Ishikawa (cell line): ENCODE measurements at regions not wholly inside any gene's neighbourhood (a gene's known extent, or its start where the extent isn't known, plus 50 kb on each side); places are given as distances from the start of the nearest gene placed in this dataset.

Experiments
- CEBPB ChIP-seq: IDR thresholded peaks from 2 replicates; pipeline ENCODE4 v1.6.1; 2012
- CREB1 ChIP-seq: IDR thresholded peaks from 2 replicates; pipeline ENCODE4 v1.6.1; 2012; ENCODE audit warnings: low read depth
- EGR1 ChIP-seq: IDR thresholded peaks from 2 replicates; pipeline ENCODE4 v1.6.1; 2012
- EP300 ChIP-seq: IDR thresholded peaks from 2 replicates; pipeline ENCODE4 v1.6.1; 2012; ENCODE audit warnings: borderline replicate concordance
- FOXM1 ChIP-seq: IDR thresholded peaks from 2 replicates; pipeline ENCODE4 v1.6.1; 2012; ENCODE audit warnings: low read depth, borderline replicate concordance
- NFIC ChIP-seq: IDR thresholded peaks from 2 replicates; pipeline ENCODE4 v1.6.1; 2012
- RAD21 ChIP-seq: IDR thresholded peaks from 2 replicates; pipeline ENCODE4 v1.6.1; 2012; ENCODE audit warnings: low read depth
- TAF1 ChIP-seq: IDR thresholded peaks from 2 replicates; pipeline ENCODE4 v1.6.1; 2012; ENCODE audit warnings: low read depth, mild to moderate bottlenecking
- TCF12 ChIP-seq: IDR thresholded peaks from 2 replicates; pipeline ENCODE4 v1.6.1; 2012; ENCODE audit warnings: low read depth
- TEAD4 ChIP-seq: IDR thresholded peaks from 2 replicates; pipeline ENCODE4 v1.6.1; 2012
- YY1 ChIP-seq: IDR thresholded peaks from 2 replicates; pipeline ENCODE4 v1.6.1; 2012; ENCODE audit warnings: low read depth
- ZBTB7A ChIP-seq: IDR thresholded peaks from 2 replicates; pipeline ENCODE4 v1.6.1; 2012; ENCODE audit warnings: low read depth
- TF ChIP-seq, protein P1 (sequence below): IDR thresholded peaks from 2 replicates; pipeline ENCODE4 v1.6.1; 2012
- TF ChIP-seq, protein P2 (sequence below): IDR thresholded peaks from 2 replicates; pipeline ENCODE4 v1.6.1; 2012
- TF ChIP-seq, protein P3 (sequence below): IDR thresholded peaks from 2 replicates; pipeline ENCODE4 v1.6.1; 2012; ENCODE audit warnings: low read depth, mild to moderate bottlenecking

DNA sequence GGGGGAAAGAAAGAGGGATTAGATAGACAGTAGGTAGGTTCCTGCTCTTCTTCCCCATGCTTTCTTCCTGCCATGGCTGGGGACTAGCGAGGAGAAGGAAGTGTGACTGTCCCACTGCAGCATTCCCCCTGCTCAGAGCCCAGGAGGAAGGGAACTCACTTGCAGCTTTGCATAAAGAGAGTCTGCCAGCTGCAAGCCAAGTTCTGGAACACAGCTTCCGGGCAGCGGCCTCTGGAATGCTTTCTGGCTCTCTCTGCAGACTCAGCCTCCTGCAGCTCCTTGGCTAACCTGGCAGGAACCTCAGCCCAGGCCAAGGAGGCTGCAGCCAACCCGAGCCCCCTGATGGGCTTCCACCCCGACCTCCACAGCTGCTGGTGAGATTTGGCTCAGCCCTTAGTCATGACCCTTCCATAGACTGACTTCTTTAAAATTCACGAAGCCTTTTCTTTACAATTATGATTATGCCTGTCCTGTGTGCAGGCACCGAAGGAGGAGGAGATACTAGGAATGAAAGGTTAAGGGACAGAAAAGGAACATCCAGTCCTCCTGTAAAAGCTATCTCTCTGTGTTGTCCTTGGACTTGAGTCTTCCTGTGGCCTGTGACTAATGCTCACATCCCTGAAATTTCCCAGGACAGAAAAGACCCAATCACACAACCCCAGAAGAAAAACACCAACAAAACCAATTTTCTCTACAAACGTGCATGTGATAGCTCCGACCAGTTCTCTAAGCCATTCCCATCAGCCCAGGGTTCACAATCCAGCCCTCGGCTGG is 108.2 kb upstream of the OLIG2 start:
- no peak for TF ChIP-seq RAD21
- no peak for TF ChIP-seq TEAD4
- TF ChIP-seq, protein P1, sequence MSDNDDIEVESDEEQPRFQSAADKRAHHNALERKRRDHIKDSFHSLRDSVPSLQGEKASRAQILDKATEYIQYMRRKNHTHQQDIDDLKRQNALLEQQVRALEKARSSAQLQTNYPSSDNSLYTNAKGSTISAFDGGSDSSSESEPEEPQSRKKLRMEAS: no peak
- no peak for TF ChIP-seq EGR1
- TF ChIP-seq YY1: no peak

DNA sequence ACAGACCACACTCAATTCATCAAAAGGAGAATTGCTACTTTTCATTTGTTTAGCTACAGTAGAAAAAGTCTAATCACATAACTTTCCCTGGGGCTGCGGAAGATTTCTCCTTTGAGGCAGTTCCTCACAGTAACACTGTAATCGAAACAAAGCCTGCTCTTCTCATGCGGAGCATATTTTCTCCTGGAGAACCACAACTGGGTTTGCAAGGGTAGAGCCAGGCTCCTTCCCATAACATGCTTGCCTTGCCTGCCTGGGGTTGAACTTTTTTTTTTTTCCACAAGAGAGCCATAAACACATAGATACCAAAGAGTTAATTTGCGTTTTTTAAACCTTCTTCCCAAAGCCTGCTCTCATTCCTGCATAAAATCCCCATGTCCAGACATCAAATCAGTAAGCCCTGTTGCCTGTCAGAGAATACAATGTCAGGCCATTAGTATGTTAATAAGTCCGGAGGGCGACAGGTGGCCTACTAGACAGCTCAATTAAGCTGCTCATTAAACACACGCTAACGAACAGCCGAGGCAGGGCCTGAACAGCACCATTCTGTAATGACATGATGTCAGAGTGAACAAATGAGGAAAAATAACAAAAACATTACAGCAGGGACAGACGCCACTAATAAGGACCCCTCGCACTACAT is 107.1 kb upstream of the OLIG2 start:
- TF ChIP-seq, protein P1: no peak
- TF ChIP-seq TEAD4: no peak
- no peak for TF ChIP-seq RAD21
- TF ChIP-seq EGR1: no peak
- TF ChIP-seq ZBTB7A: no peak
- TF ChIP-seq TCF12: no peak
- TF ChIP-seq, protein P2, sequence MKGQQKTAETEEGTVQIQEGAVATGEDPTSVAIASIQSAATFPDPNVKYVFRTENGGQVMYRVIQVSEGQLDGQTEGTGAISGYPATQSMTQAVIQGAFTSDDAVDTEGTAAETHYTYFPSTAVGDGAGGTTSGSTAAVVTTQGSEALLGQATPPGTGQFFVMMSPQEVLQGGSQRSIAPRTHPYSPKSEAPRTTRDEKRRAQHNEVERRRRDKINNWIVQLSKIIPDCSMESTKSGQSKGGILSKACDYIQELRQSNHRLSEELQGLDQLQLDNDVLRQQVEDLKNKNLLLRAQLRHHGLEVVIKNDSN: no peak
- TF ChIP-seq EP300: no peak
- TF ChIP-seq TAF1: no peak
- TF ChIP-seq FOXM1: no peak
- TF ChIP-seq CEBPB: no peak
- TF ChIP-seq, protein P3, sequence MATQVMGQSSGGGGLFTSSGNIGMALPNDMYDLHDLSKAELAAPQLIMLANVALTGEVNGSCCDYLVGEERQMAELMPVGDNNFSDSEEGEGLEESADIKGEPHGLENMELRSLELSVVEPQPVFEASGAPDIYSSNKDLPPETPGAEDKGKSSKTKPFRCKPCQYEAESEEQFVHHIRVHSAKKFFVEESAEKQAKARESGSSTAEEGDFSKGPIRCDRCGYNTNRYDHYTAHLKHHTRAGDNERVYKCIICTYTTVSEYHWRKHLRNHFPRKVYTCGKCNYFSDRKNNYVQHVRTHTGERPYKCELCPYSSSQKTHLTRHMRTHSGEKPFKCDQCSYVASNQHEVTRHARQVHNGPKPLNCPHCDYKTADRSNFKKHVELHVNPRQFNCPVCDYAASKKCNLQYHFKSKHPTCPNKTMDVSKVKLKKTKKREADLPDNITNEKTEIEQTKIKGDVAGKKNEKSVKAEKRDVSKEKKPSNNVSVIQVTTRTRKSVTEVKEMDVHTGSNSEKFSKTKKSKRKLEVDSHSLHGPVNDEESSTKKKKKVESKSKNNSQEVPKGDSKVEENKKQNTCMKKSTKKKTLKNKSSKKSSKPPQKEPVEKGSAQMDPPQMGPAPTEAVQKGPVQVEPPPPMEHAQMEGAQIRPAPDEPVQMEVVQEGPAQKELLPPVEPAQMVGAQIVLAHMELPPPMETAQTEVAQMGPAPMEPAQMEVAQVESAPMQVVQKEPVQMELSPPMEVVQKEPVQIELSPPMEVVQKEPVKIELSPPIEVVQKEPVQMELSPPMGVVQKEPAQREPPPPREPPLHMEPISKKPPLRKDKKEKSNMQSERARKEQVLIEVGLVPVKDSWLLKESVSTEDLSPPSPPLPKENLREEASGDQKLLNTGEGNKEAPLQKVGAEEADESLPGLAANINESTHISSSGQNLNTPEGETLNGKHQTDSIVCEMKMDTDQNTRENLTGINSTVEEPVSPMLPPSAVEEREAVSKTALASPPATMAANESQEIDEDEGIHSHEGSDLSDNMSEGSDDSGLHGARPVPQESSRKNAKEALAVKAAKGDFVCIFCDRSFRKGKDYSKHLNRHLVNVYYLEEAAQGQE: no peak
- TF ChIP-seq NFIC: no peak
- TF ChIP-seq CREB1: no peak
- TF ChIP-seq YY1: no peak

DNA sequence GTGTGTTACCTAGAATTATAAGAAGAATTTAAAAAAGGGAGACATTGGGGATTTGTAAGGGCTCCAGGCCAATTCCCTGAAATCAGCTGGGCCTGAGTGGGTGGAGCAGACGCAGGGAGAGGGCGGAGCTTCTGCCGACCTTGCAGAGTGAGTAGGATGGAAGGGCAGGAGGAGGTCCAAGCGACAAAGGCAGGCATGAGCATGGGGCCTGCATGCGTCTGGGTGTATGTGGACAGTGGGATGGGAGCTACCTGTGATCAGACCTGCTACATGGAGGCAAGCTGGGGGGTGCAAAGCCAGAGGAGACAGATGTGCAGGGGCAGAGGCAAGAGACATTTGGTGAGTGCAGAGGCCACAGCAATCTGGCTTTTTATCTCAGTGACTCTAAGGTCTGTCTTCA is 105.3 kb upstream of the OLIG2 start:
- TF ChIP-seq FOXM1 (no peak), TEAD4 (no peak), YY1 (no peak), EP300 (no peak), CREB1 (no peak), EGR1 (no peak), CEBPB (no peak), TAF1 (no peak), NFIC (no peak)
- TF ChIP-seq, protein P2: no peak
- TF ChIP-seq, protein P1: no peak

DNA sequence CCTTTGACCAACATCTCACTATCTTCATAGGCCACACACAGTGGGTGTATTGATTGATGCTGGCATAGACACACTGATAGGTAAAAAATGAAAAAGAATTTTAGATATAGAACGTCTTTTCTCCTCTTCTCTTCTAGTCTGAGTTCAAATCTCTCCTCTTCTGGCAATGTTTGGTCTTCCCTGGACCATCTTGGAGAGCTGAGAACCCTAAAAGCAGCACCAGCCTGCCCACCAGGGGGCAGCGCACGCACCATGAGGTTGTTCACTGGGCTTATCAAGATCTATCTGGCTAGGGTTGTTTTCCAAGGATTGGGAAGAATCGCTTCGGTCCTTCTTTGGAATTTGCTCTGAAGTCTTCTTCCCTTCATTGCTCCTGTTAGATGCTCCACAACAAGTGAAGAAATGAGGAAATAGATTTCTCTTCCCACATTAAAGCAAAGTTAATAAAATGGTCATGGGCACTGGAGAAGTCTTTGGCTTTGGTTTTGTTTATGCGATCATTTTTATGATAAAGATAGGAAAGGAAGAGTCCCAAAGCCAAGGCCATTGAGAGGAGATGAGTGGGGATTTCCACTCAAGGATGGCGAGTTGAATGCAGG is 104.0 kb upstream of the OLIG2 start:
- no peak for TF ChIP-seq ZBTB7A
- no peak for TF ChIP-seq TAF1
- TF ChIP-seq TCF12: no peak
- TF ChIP-seq EP300: no peak
- TF ChIP-seq, protein P2: no peak
- TF ChIP-seq, protein P3: no peak
- TF ChIP-seq RAD21: peak; percentile 32

DNA sequence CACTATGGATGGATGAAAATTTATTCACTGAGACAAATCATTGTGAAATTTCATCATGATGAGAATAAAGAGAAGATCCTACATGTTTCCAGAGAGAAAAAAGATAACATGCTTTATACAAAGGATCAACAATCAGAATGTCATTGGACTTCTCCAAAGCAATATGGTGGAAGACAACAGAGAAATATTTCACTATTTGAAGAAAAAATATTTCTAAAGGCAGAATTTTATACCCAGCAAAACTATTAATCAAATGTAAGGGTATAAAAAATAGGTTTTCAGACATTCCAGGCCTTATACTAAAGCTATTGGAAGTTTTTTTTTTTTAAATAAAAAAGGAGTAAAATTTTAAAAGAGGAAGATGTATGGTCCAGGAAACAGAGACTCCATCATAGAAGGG is 100.6 kb upstream of the OLIG2 start:
- TF ChIP-seq, protein P2: no peak
- TF ChIP-seq EGR1: no peak
- TF ChIP-seq, protein P3: no peak
- no peak for TF ChIP-seq TAF1
- TF ChIP-seq TCF12: no peak
- TF ChIP-seq FOXM1: no peak
- TF ChIP-seq EP300: no peak
- no peak for TF ChIP-seq YY1
- no peak for TF ChIP-seq NFIC
- TF ChIP-seq ZBTB7A: no peak
- no peak for TF ChIP-seq TEAD4
- TF ChIP-seq, protein P1: no peak
- TF ChIP-seq CEBPB: no peak
- TF ChIP-seq RAD21: no peak
- no peak for TF ChIP-seq CREB1
